Neural cell (in vitro differentiated cells): ENCODE measurements at regions not wholly inside any gene's neighbourhood (a gene's known extent, or its start where the extent isn't known, plus 50 kb on each side); places are given as distances from the start of the nearest gene placed in this dataset.
"Not testable (repeated sequence)": the region's sequence is repeated elsewhere in the genome, so short reads cannot be mapped to it uniquely, and the experiment has no call there.

ENCODE experiments used
- EP300 ChIP-seq: fragments of 450-650 bp; conservative IDR thresholded peaks from 2 replicates; pipeline ENCODE4 v1.6.1; 2014; ENCODE audit warnings: antibody characterized with exemption, mild to moderate bottlenecking, moderate library complexity; ENCODE audit not compliant: poor library complexity, severe bottlenecking
- POLR2AphosphoS5 ChIP-seq: IDR thresholded peaks from 2 replicates; pipeline ENCODE4 v1.6.1; 2012
- TAF1 ChIP-seq: IDR thresholded peaks from 2 replicates; pipeline ENCODE4 v1.6.1; 2012; ENCODE audit warnings: low read depth
- TF ChIP-seq, protein P1 (sequence below): fragments of 450-650 bp; IDR thresholded peaks from 2 replicates; pipeline ENCODE4 v1.5.1; 2014; ENCODE audit warnings: antibody characterized with exemption, mild to moderate bottlenecking, moderate library complexity; ENCODE audit not compliant: poor library complexity, severe bottlenecking
- TF ChIP-seq, protein P2 (sequence below): IDR thresholded peaks from 2 replicates; pipeline ENCODE4 v1.6.1; 2012; ENCODE audit warnings: borderline replicate concordance

DNA sequence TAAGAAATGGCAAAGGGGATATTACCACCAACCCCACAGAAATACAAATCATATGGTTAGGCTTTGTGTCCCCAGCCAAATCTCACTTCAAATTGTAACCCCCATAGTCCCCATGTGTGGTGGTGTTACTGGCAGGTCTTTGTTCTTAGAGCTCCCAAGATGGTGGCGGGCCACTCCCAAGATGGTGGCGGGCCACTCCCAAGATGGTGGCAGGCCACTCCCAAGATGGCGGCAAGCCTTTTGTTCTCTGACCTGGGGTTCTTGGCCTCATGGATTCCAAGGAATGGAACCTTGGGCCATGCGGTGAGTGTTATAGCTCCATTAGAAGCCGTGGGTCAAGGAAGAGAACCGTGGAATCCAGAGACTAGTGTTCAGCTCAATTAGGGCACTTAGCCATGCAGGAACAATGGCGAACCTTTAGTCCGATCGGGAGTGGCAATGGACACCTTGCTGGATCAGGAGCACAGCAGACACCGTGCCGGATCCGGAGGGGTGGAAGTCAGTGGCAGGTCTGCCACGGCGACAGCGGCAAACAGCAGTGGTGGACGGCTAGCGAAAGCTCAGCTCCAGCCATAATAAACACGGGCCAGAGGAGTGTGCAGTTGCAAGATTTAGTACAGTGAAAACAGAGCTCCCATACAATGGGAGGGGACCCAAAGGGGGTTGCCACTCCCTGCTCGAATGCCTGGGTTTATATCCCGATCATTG lies 949.9 kb upstream of the NCAM2 start:
- TF ChIP-seq, protein P1, sequence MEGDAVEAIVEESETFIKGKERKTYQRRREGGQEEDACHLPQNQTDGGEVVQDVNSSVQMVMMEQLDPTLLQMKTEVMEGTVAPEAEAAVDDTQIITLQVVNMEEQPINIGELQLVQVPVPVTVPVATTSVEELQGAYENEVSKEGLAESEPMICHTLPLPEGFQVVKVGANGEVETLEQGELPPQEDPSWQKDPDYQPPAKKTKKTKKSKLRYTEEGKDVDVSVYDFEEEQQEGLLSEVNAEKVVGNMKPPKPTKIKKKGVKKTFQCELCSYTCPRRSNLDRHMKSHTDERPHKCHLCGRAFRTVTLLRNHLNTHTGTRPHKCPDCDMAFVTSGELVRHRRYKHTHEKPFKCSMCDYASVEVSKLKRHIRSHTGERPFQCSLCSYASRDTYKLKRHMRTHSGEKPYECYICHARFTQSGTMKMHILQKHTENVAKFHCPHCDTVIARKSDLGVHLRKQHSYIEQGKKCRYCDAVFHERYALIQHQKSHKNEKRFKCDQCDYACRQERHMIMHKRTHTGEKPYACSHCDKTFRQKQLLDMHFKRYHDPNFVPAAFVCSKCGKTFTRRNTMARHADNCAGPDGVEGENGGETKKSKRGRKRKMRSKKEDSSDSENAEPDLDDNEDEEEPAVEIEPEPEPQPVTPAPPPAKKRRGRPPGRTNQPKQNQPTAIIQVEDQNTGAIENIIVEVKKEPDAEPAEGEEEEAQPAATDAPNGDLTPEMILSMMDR = not testable (repeated sequence)
- not testable (repeated sequence) for TF ChIP-seq EP300, POLR2AphosphoS5, TAF1
- TF ChIP-seq, protein P2, sequence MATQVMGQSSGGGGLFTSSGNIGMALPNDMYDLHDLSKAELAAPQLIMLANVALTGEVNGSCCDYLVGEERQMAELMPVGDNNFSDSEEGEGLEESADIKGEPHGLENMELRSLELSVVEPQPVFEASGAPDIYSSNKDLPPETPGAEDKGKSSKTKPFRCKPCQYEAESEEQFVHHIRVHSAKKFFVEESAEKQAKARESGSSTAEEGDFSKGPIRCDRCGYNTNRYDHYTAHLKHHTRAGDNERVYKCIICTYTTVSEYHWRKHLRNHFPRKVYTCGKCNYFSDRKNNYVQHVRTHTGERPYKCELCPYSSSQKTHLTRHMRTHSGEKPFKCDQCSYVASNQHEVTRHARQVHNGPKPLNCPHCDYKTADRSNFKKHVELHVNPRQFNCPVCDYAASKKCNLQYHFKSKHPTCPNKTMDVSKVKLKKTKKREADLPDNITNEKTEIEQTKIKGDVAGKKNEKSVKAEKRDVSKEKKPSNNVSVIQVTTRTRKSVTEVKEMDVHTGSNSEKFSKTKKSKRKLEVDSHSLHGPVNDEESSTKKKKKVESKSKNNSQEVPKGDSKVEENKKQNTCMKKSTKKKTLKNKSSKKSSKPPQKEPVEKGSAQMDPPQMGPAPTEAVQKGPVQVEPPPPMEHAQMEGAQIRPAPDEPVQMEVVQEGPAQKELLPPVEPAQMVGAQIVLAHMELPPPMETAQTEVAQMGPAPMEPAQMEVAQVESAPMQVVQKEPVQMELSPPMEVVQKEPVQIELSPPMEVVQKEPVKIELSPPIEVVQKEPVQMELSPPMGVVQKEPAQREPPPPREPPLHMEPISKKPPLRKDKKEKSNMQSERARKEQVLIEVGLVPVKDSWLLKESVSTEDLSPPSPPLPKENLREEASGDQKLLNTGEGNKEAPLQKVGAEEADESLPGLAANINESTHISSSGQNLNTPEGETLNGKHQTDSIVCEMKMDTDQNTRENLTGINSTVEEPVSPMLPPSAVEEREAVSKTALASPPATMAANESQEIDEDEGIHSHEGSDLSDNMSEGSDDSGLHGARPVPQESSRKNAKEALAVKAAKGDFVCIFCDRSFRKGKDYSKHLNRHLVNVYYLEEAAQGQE = not testable (repeated sequence)
